SK-N-SH (cell line): ENCODE measurements at regions not wholly inside any gene's neighbourhood (a gene's known extent, or its start where the extent isn't known, plus 50 kb on each side); places are given as distances from the start of the nearest gene placed in this dataset.

ENCODE experiments used
- CTCF ChIA-PET: fragments of 300-600, 350-600 bp; formaldehyde crosslinking; extraction: SDS; loops from one replicate; lab custom pipeline; 2021; lab: Yijun Ruan, JAX
- POLR2A ChIA-PET: fragments of 350-600 bp; sonication (Branson Sonifier 250); formaldehyde crosslinking; extraction: SDS; loops from one replicate; lab custom pipeline; 2020; ENCODE audit warnings: antibody characterized with exemption, inconsistent platforms; lab: Yijun Ruan, JAX
- DNase-seq: peaks from one replicate; pipeline ENCODE4 v3.0.0; 2012
- H2AFZ ChIP-seq: fragments of 200-600 bp; sonication (generic); 2 replicates; pipeline ENCODE4 v1.8.1; 2016; ENCODE audit warnings: antibody characterized with exemption, mild to moderate bottlenecking, low read depth
- H3F3A ChIP-seq: fragments of 200-600 bp; sonication (generic); replicated peaks from 2 replicates; pipeline ENCODE3; 2016; ENCODE audit warnings: antibody characterized with exemption, mild to moderate bottlenecking; ENCODE audit not compliant: insufficient read depth
- H3K27ac ChIP-seq, 2 experiments: fragments of 200-500 bp in 1 of 2; fragments of 200-600 bp in 1 of 2; sonication (Bioruptor generic) in 1 of 2; sonication (generic), shearing (Covaris generic) in 1 of 2; 2 replicates each; pipeline versions ENCODE4 v1.5.1 to v1.6.1; 2014 to 2016; ENCODE audit warnings: low read depth in 2 of 2, inconsistent platforms in 1 of 2, low read length in 1 of 2, mild to moderate bottlenecking in 1 of 2, mixed read lengths in 1 of 2
- H3K27me3 ChIP-seq: fragments of 200-600 bp; sonication (generic), shearing (Covaris generic); 2 replicates; pipeline ENCODE4 v1.6.1; 2016; ENCODE audit warnings: mixed run types; ENCODE audit not compliant: insufficient read depth
- H3K36me3 ChIP-seq, 2 experiments: fragments of 200-500 bp in 1 of 2; fragments of 200-600 bp in 1 of 2; sonication (Bioruptor generic) in 1 of 2; sonication (generic) in 1 of 2; replicated peaks in 1 of 2; 2 replicates each; pipeline versions ENCODE3 to v1.5.1; 2014 to 2016; ENCODE audit warnings: low read length in 1 of 2, mild to moderate bottlenecking in 1 of 2; ENCODE audit not compliant: insufficient read depth in 2 of 2, control insufficient read depth in 1 of 2
- H3K4me1 ChIP-seq, 2 experiments: fragments of 200-500 bp in 1 of 2; fragments of 200-600 bp in 1 of 2; sonication (Bioruptor generic) in 1 of 2; sonication (generic), shearing (Covaris generic) in 1 of 2; 2 replicates each; pipeline versions ENCODE4 v1.5.1 to v1.6.1; 2014 to 2016; ENCODE audit warnings: low read depth in 1 of 2, low read length in 1 of 2, mixed run types in 1 of 2; ENCODE audit not compliant: insufficient read depth in 2 of 2, control insufficient read depth in 1 of 2
- H3K4me2 ChIP-seq: fragments of 200-600 bp; sonication (generic), shearing (Covaris generic); 2 replicates; pipeline ENCODE4 v1.6.1; 2017; ENCODE audit warnings: mixed run types
- H3K4me3 ChIP-seq, 2 experiments: fragments of 200-500 bp in 1 of 2; fragments of 200-600 bp in 1 of 2; sonication (Bioruptor generic) in 1 of 2; sonication (generic), shearing (Covaris generic) in 1 of 2; 2 replicates each; pipeline versions ENCODE4 v1.5.1 to v1.8.1; 2014 to 2016; ENCODE audit warnings: low read depth in 2 of 2, inconsistent platforms in 1 of 2, low read length in 1 of 2, mild to moderate bottlenecking in 1 of 2, mixed read lengths in 1 of 2, moderate library complexity in 1 of 2
- H3K79me2 ChIP-seq: fragments of 200-600 bp; sonication (generic); 2 replicates; pipeline ENCODE4 v1.8.1; 2017; ENCODE audit warnings: mild to moderate bottlenecking; ENCODE audit not compliant: insufficient read depth
- H3K9ac ChIP-seq: fragments of 200-600 bp; sonication (generic); 2 replicates; pipeline ENCODE4 v1.6.1; 2017; ENCODE audit warnings: mixed run types
- H3K9me2 ChIP-seq: fragments of 200-600 bp; sonication (generic); 2 replicates; pipeline ENCODE4 v1.6.1; 2017; ENCODE audit warnings: mixed run types
- H3K9me3 ChIP-seq: fragments of 200-600 bp; sonication (generic); 2 replicates; pipeline ENCODE4 v1.6.1; 2017; ENCODE audit warnings: mixed run types, mild to moderate bottlenecking, moderate library complexity
- H4K20me1 ChIP-seq: fragments of 200-600 bp; sonication (generic); 2 replicates; pipeline ENCODE4 v1.6.1; 2017; ENCODE audit warnings: mild to moderate bottlenecking, mixed run types; ENCODE audit not compliant: insufficient read depth
- CHD2 ChIP-seq: fragments of 150-350 bp; IDR thresholded peaks from 2 replicates; pipeline ENCODE4 v1.6.1; 2018; ENCODE audit warnings: low read length; ENCODE audit not compliant: partially characterized antibody
- ELF1 ChIP-seq: IDR thresholded peaks from 2 replicates; pipeline ENCODE4 v1.4.0; 2012
- EP300 ChIP-seq, 2 experiments: IDR thresholded peaks; 2 replicates each; pipeline versions ENCODE4 v1.4.0 to v1.6.1; 2012; ENCODE audit warnings: borderline replicate concordance in 1 of 2, low read depth in 1 of 2, low read length in 1 of 2
- EZH2phosphoT487 ChIP-seq: fragments of 200-600 bp; sonication (generic); IDR thresholded peaks from 2 replicates; pipeline ENCODE4 v1.6.1; 2017; ENCODE audit warnings: low read depth, mixed run types, mild to moderate bottlenecking, antibody characterized with exemption, moderate library complexity, borderline replicate concordance
- FOSL2 ChIP-seq: IDR thresholded peaks from 2 replicates; pipeline ENCODE4 v1.4.0; 2012; ENCODE audit warnings: low read depth, mild to moderate bottlenecking, moderate library complexity, borderline replicate concordance
- FOXJ3 ChIP-seq: sonication (generic); formaldehyde crosslinking; IDR thresholded peaks from 2 replicates; pipeline ENCODE4 v1.5.1; 2020; ENCODE audit warnings: mild to moderate bottlenecking, missing genetic modification reagents
- GATA2 ChIP-seq: sonication (generic); formaldehyde crosslinking; IDR thresholded peaks from 2 replicates; pipeline ENCODE4 v1.5.0; 2020; ENCODE audit warnings: mild to moderate bottlenecking, missing genetic modification reagents
- MEF2A ChIP-seq: IDR thresholded peaks from 2 replicates; pipeline ENCODE4 v1.4.0; 2012; ENCODE audit warnings: low read depth, borderline replicate concordance
- MXI1 ChIP-seq: IDR thresholded peaks from 2 replicates; pipeline ENCODE4 v1.6.1; 2012; ENCODE audit warnings: mild to moderate bottlenecking, low read depth, low read length, improper control_type of control experiment
- NRF1 ChIP-seq: IDR thresholded peaks from 2 replicates; pipeline ENCODE4 v1.6.1; 2012; ENCODE audit warnings: low read depth, mild to moderate bottlenecking, low read length
- RAD21 ChIP-seq: IDR thresholded peaks from 2 replicates; pipeline ENCODE4 v1.6.1; 2012; ENCODE audit warnings: mild to moderate bottlenecking, low read length
- RXRA ChIP-seq: IDR thresholded peaks from 2 replicates; pipeline ENCODE4 v1.4.0; 2012; ENCODE audit warnings: low read depth, mild to moderate bottlenecking, borderline replicate concordance
- SMC3 ChIP-seq: IDR thresholded peaks from 2 replicates; pipeline ENCODE4 v1.6.1; 2012; ENCODE audit warnings: low read depth, low read length, improper control_type of control experiment
- TAF1 ChIP-seq: IDR thresholded peaks from 2 replicates; pipeline ENCODE4 v1.6.1; 2012; ENCODE audit warnings: low read depth, mild to moderate bottlenecking, low read length, moderate library complexity, borderline replicate concordance
- YY1 ChIP-seq: IDR thresholded peaks from 2 replicates; pipeline ENCODE4 v1.4.0; 2012; ENCODE audit warnings: low read depth, mild to moderate bottlenecking
- WGBS: methylation state at CpG from one replicate; pipeline ENCODE4 v1.1.6; 2017; ENCODE audit warnings: low lambda C conversion rate; 5-methylcytosine and 5-hydroxymethylcytosine counted together
- TF ChIP-seq, protein P1 (sequence below): fragments of 200-600 bp; sonication (generic); IDR thresholded peaks from 2 replicates; pipeline ENCODE4 v1.6.1; 2017; ENCODE audit warnings: antibody characterized with exemption, mild to moderate bottlenecking, moderate library complexity
- TF ChIP-seq, protein P2 (sequence below): IDR thresholded peaks from 2 replicates; pipeline ENCODE4; 2012
- TF ChIP-seq, protein P3 (sequence below): fragments of 150-350 bp; IDR thresholded peaks from 2 replicates; pipeline ENCODE4 v1.6.1; 2017; ENCODE audit warnings: antibody characterized with exemption, low read length, low read depth, borderline replicate concordance
- TF ChIP-seq, protein P4 (sequence below): IDR thresholded peaks from 2 replicates; pipeline ENCODE4 v1.4.0; 2012; ENCODE audit warnings: low read depth, borderline replicate concordance

DNA sequence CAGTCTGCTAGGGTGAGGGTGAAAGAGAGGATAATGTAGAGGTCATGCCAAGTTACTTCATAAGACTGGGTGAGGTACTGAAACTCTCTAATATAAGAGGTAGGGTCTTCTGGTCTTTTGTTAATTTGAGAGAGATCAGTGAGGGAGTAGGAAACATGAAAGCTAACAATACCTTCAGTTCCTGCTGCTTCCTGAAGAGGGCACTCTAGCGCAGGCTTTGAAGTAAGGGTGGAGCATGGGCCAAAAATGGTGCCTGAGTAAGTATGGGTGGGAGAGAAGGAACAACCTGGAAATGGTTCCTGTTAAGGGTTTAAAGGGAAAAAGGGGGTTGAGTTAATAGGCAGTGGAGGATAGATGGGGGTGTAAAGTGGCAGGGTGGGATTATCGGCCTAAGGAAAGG lies 2449.5 kb downstream of the TP53TG3F start:
- ChIA-PET CTCF (interaction anchor here (0.8 to 2.0 kb wide), 5 partner anchors 9 to 34 kb away, joined by 3 to 6 read pairs (median 4); no protein-coding TSS in a partner anchor), POLR2A (no interaction called here)
- Histone ChIP-seq H3K9me2 (no peaks in the 10 kb centered on the region), H3K79me2 (no peaks in the 10 kb centered on the region), H3K9ac (no peak overlapping the region), H3K4me3 (no peak overlapping the region), H3F3A (no peaks in the 10 kb centered on the region), H3K27me3 (no peaks in the 10 kb centered on the region), H2AFZ (no peak overlapping the region), H3K4me2 (no peak overlapping the region), H4K20me1 (no peaks in the 10 kb centered on the region), H3K27ac (no peak overlapping the region), H3K4me1 (no peaks in the 10 kb centered on the region), H3K9me3 (no peaks in the 10 kb centered on the region), H3K36me3 (no peaks in the 10 kb centered on the region)
- no peak for TF ChIP-seq NRF1
- TF ChIP-seq, protein P1, sequence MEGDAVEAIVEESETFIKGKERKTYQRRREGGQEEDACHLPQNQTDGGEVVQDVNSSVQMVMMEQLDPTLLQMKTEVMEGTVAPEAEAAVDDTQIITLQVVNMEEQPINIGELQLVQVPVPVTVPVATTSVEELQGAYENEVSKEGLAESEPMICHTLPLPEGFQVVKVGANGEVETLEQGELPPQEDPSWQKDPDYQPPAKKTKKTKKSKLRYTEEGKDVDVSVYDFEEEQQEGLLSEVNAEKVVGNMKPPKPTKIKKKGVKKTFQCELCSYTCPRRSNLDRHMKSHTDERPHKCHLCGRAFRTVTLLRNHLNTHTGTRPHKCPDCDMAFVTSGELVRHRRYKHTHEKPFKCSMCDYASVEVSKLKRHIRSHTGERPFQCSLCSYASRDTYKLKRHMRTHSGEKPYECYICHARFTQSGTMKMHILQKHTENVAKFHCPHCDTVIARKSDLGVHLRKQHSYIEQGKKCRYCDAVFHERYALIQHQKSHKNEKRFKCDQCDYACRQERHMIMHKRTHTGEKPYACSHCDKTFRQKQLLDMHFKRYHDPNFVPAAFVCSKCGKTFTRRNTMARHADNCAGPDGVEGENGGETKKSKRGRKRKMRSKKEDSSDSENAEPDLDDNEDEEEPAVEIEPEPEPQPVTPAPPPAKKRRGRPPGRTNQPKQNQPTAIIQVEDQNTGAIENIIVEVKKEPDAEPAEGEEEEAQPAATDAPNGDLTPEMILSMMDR = peak; percentile 42
- TF ChIP-seq MXI1 = no peak
- TF ChIP-seq RAD21 = peak; percentile 45
- TF ChIP-seq, protein P2, sequence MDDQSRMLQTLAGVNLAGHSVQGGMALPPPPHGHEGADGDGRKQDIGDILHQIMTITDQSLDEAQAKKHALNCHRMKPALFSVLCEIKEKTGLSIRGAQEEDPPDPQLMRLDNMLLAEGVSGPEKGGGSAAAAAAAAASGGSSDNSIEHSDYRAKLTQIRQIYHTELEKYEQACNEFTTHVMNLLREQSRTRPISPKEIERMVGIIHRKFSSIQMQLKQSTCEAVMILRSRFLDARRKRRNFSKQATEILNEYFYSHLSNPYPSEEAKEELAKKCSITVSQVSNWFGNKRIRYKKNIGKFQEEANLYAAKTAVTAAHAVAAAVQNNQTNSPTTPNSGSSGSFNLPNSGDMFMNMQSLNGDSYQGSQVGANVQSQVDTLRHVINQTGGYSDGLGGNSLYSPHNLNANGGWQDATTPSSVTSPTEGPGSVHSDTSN = no peak
- TF ChIP-seq GATA2 (CRISPR knock-in tag) = no peak
- TF ChIP-seq ELF1 = no peak
- TF ChIP-seq RXRA = no peak
- no peak for TF ChIP-seq MEF2A
- peak; percentile 1 for DNase-seq
- 3% methylated on average over 2 of the region's 2 CpGs for WGBS

DNA sequence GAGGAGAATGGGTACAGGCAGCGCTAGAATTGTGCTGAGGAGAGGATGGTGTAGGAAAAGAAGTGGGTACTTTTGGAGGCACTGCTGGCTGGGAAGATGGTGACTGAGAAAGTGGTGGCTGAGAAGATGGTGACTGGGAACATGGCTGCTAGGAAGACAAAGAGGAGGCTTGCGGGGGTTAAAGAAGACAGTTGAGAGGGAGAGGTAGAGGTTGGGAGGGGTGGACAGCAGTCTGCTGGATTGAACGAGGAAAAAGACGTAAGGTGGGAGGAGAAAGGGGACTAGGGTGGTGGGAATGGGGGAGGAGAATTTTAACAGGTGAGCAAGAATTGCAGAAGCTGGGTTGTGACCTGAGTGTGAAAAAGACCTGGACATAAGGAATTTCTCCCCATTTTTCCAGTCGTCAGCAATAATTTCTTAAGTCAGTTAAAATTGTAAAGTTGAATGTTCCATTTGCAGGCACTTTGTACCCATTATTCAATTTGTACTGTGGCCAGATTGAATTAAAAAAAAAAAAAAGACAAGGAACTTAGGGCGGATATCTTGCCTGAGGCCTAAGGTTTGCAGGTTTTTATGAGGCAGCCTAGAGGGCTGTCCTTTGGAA lies 2450.0 kb downstream of the TP53TG3F start:
- Histone ChIP-seq H3K4me1 (no peaks in the 10 kb centered on the region), H3K4me2 (no peak overlapping the region), H4K20me1 (no peaks in the 10 kb centered on the region), H3K9me3 (no peaks in the 10 kb centered on the region), H3K27ac (no peak overlapping the region), H3K4me3 (no peak overlapping the region), H3K9me2 (no peaks in the 10 kb centered on the region), H3K79me2 (no peaks in the 10 kb centered on the region), H2AFZ (no peak overlapping the region), H3K27me3 (no peaks in the 10 kb centered on the region), H3F3A (no peaks in the 10 kb centered on the region), H3K9ac (no peak overlapping the region), H3K36me3 (no peaks in the 10 kb centered on the region)
- no peak for DNase-seq
- 5% methylated on average over 6 of the region's 6 CpGs for WGBS
- ChIA-PET CTCF (interaction anchor here (0.9 to 2.0 kb wide), 4 partner anchors 8 to 34 kb away, joined by 3 to 6 read pairs (median 4); no protein-coding TSS in a partner anchor), POLR2A (no interaction called here)
- TF ChIP-seq, protein P3, sequence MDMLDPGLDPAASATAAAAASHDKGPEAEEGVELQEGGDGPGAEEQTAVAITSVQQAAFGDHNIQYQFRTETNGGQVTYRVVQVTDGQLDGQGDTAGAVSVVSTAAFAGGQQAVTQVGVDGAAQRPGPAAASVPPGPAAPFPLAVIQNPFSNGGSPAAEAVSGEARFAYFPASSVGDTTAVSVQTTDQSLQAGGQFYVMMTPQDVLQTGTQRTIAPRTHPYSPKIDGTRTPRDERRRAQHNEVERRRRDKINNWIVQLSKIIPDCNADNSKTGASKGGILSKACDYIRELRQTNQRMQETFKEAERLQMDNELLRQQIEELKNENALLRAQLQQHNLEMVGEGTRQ = no peak
- TF ChIP-seq EP300 (IDR thresholded peaks at IDR 0.05; ENCODE audit: borderline replicate concordance in 1 of 2, low read depth in 1 of 2, low read length in 1 of 2) (no peak), TAF1 (no peak), SMC3 (no peak), FOXJ3 (no peak), FOSL2 (no peak), CHD2 (no peak), NRF1 (no peak), RAD21 (no peak), YY1 (no peak), EZH2phosphoT487 (no peak)
- TF ChIP-seq, protein P4, sequence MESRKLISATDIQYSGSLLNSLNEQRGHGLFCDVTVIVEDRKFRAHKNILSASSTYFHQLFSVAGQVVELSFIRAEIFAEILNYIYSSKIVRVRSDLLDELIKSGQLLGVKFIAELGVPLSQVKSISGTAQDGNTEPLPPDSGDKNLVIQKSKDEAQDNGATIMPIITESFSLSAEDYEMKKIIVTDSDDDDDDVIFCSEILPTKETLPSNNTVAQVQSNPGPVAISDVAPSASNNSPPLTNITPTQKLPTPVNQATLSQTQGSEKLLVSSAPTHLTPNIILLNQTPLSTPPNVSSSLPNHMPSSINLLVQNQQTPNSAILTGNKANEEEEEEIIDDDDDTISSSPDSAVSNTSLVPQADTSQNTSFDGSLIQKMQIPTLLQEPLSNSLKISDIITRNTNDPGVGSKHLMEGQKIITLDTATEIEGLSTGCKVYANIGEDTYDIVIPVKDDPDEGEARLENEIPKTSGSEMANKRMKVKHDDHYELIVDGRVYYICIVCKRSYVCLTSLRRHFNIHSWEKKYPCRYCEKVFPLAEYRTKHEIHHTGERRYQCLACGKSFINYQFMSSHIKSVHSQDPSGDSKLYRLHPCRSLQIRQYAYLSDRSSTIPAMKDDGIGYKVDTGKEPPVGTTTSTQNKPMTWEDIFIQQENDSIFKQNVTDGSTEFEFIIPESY = no peak
